H1 (cell line): ENCODE measurements at regions not wholly inside any gene's neighbourhood (a gene's known extent, or its start where the extent isn't known, plus 50 kb on each side); places are given as distances from the start of the nearest gene placed in this dataset.

ENCODE experiments used
- CTCF ChIA-PET: fragments of 300-600 bp; sonication (Branson Sonifier 250); formaldehyde crosslinking; loops from one replicate; lab custom pipeline; 2021; ENCODE audit not compliant: partially characterized antibody; lab: Charles Lee
- POLR2A ChIA-PET: fragments of 300-600 bp; sonication (Branson Sonifier 250); formaldehyde crosslinking; loops from one replicate; lab custom pipeline; 2021; ENCODE audit warnings: inconsistent platforms; ENCODE audit not compliant: partially characterized antibody; lab: Charles Lee
- DNase-seq, 2 experiments: peaks; one replicate each; pipeline versions ENCODE4 v3.0.0 to v3.0.0-alpha.2; 2010 to 2022; ENCODE audit warnings: low spot score in 2 of 2, low read depth in 1 of 2, mixed read lengths in 1 of 2
- FAIRE-seq: peaks from 2 replicates; lab custom pipeline; 2011; peaks lifted over from hg19 to GRCh38; lab: Jason Lieb, UNC
- H2AFZ ChIP-seq: 2 replicates; pipeline ENCODE4 v1.8.1; 2012; ENCODE audit warnings: low read length, inconsistent platforms
- H2AK5ac ChIP-seq: 2 replicates; pipeline ENCODE4 v1.6.1; 2013; ENCODE audit warnings: low read depth, low read length
- H2BK120ac ChIP-seq: replicated peaks from 2 replicates; pipeline ENCODE3; 2013; ENCODE audit warnings: low read depth, low read length, inconsistent platforms
- H2BK12ac ChIP-seq: 2 replicates; pipeline ENCODE4 v1.6.1; 2013; ENCODE audit warnings: low read depth, low read length
- H2BK15ac ChIP-seq: 2 replicates; pipeline ENCODE4 v1.6.1; 2013; ENCODE audit warnings: low read length
- H2BK20ac ChIP-seq: 2 replicates; pipeline ENCODE4 v1.6.1; 2013; ENCODE audit warnings: low read length
- H2BK5ac ChIP-seq: 2 replicates; pipeline ENCODE4 v1.6.1; 2013; ENCODE audit warnings: low read depth, low read length
- H3K14ac ChIP-seq: 2 replicates; pipeline ENCODE4 v1.6.1; 2013; ENCODE audit warnings: inconsistent platforms; ENCODE audit not compliant: insufficient read length
- H3K18ac ChIP-seq: 2 replicates; pipeline ENCODE4 v1.6.1; 2013; ENCODE audit warnings: low read length; ENCODE audit errors: extremely low read depth
- H3K23ac ChIP-seq: 2 replicates; pipeline ENCODE4 v1.6.1; 2013; ENCODE audit warnings: inconsistent platforms; ENCODE audit not compliant: insufficient read length
- H3K23me2 ChIP-seq: 2 replicates; pipeline ENCODE4 v1.6.1; 2013; ENCODE audit warnings: low read depth, low read length
- H3K27ac ChIP-seq: 2 replicates; pipeline ENCODE4 v1.6.1; 2011; ENCODE audit warnings: low read depth, low read length, inconsistent platforms
- H3K27me3 ChIP-seq, 4 experiments: replicated peaks in 1 of 4; 1 replicate in 1 of 4; 2 replicates in 3 of 4; pipeline versions ENCODE4 v1.6.1 to v1.8.1; 2011 to 2013; ENCODE audit warnings: low read length in 3 of 4, mild to moderate bottlenecking in 3 of 4, inconsistent platforms in 2 of 4, mixed read lengths in 2 of 4, moderate library complexity in 1 of 4; ENCODE audit not compliant: control insufficient read depth in 3 of 4, insufficient read depth in 3 of 4; ENCODE audit errors: extremely low read depth in 1 of 4
- H3K36me3 ChIP-seq, 4 experiments: 2 replicates each; pipeline versions ENCODE4 v1.6.1 to v1.8.1; 2011 to 2013; ENCODE audit warnings: mild to moderate bottlenecking in 4 of 4, low read length in 3 of 4, moderate library complexity in 2 of 4, control low read depth in 1 of 4, inconsistent platforms in 1 of 4; ENCODE audit not compliant: insufficient read depth in 4 of 4, control insufficient read depth in 2 of 4
- H3K4ac ChIP-seq: replicated peaks from 2 replicates; pipeline ENCODE3; 2013; ENCODE audit warnings: low read length, low read depth, mixed read lengths, inconsistent platforms; ENCODE audit not compliant: insufficient read length
- H3K4me1 ChIP-seq, 4 experiments: replicated peaks in 1 of 4; 1 replicate in 1 of 4; 2 replicates in 3 of 4; pipeline versions ENCODE4 v1.6.1 to v1.8.1; 2011 to 2013; ENCODE audit warnings: low read length in 3 of 4, inconsistent platforms in 2 of 4, mixed read lengths in 1 of 4; ENCODE audit not compliant: insufficient read depth in 4 of 4, control insufficient read depth in 3 of 4
- H3K4me2 ChIP-seq, 2 experiments: 2 replicates each; pipeline versions ENCODE4 v1.6.1 to v1.8.1; 2011 to 2013; ENCODE audit warnings: low read depth in 2 of 2, low read length in 2 of 2, control low read depth in 1 of 2, inconsistent platforms in 1 of 2, mild to moderate bottlenecking in 1 of 2; ENCODE audit not compliant: insufficient read depth in 1 of 2
- H3K4me3 ChIP-seq, 4 experiments: fragments of 200-600, 300-600 bp in 1 of 4; sonication (generic), shearing (Covaris generic), sonication (Bioruptor Twin) in 1 of 4; 2 replicates each; pipeline versions ENCODE4 v1.5.1 to v1.8.1; 2011 to 2016; ENCODE audit warnings: low read length in 4 of 4, low read depth in 3 of 4, control low read depth in 2 of 4, inconsistent platforms in 2 of 4, mild to moderate bottlenecking in 2 of 4, mixed read lengths in 1 of 4, moderate library complexity in 1 of 4; ENCODE audit not compliant: insufficient read depth in 2 of 4; ENCODE audit errors: extremely low read depth in 1 of 4
- H3K56ac ChIP-seq: replicated peaks from 2 replicates; pipeline ENCODE3; 2013; ENCODE audit warnings: low read depth, mild to moderate bottlenecking, mixed read lengths, low read length, inconsistent platforms; ENCODE audit not compliant: insufficient read length
- H3K79me1 ChIP-seq: 2 replicates; pipeline ENCODE4 v1.6.1; 2013; ENCODE audit warnings: low read depth, low read length, control low read depth
- H3K79me2 ChIP-seq, 2 experiments: 2 replicates each; pipeline versions ENCODE4 v1.6.1 to v1.8.1; 2012 to 2013; ENCODE audit warnings: low read length in 2 of 2, mild to moderate bottlenecking in 2 of 2, inconsistent platforms in 1 of 2; ENCODE audit not compliant: insufficient read depth in 2 of 2, control insufficient read depth in 1 of 2
- H3K9ac ChIP-seq, 4 experiments: replicated peaks in 1 of 4; 1 replicate in 1 of 4; 2 replicates in 3 of 4; pipeline versions ENCODE4 v1.6.1 to v1.8.1; 2011 to 2013; ENCODE audit warnings: low read depth in 3 of 4, low read length in 3 of 4, control low read depth in 2 of 4, mild to moderate bottlenecking in 2 of 4, moderate library complexity in 2 of 4, inconsistent platforms in 1 of 4; ENCODE audit errors: extremely low read depth in 1 of 4
- H3K9me3 ChIP-seq, 2 experiments: 2 replicates each; pipeline versions ENCODE4 v1.6.1 to v1.8.1; 2012 to 2013; ENCODE audit warnings: mild to moderate bottlenecking in 2 of 2, moderate library complexity in 2 of 2, control low read depth in 1 of 2, inconsistent platforms in 1 of 2, low read depth in 1 of 2, low read length in 1 of 2, mixed read lengths in 1 of 2; ENCODE audit not compliant: insufficient read depth in 2 of 2
- H4K20me1 ChIP-seq, 2 experiments: replicated peaks in 1 of 2; 2 replicates each; pipeline versions ENCODE3 to v1.8.1; 2011 to 2013; ENCODE audit warnings: inconsistent platforms in 2 of 2, low read length in 2 of 2, mild to moderate bottlenecking in 1 of 2; ENCODE audit not compliant: insufficient read depth in 2 of 2, control insufficient read depth in 1 of 2
- H4K5ac ChIP-seq: 2 replicates; pipeline ENCODE4 v1.6.1; 2013; ENCODE audit warnings: low read length, low read depth, mixed read lengths, inconsistent platforms; ENCODE audit not compliant: insufficient read length
- H4K8ac ChIP-seq: 2 replicates; pipeline ENCODE4 v1.8.0; 2013; ENCODE audit warnings: mild to moderate bottlenecking, moderate library complexity, low read length, inconsistent platforms; ENCODE audit not compliant: insufficient read depth; ENCODE audit errors: extremely low read depth
- H4K91ac ChIP-seq: replicated peaks from 2 replicates; pipeline ENCODE3; 2013; ENCODE audit warnings: low read length, mixed read lengths, inconsistent platforms; ENCODE audit not compliant: insufficient read length
- ASH2L ChIP-seq: fragments of 200-600, 300-600 bp; sonication (generic); IDR thresholded peaks from one replicate; pipeline ENCODE4 v1.7.1; 2017; ENCODE audit warnings: low read length
- ATF2 ChIP-seq: IDR thresholded peaks from 2 replicates; pipeline ENCODE4 v1.6.1; 2012; ENCODE audit warnings: low read length, inconsistent platforms
- ATF3 ChIP-seq: IDR thresholded peaks from 2 replicates; pipeline ENCODE4 v1.6.1; 2011; ENCODE audit warnings: low read depth, mild to moderate bottlenecking, low read length; ENCODE audit not compliant: insufficient read depth
- BACH1 ChIP-seq: IDR thresholded peaks from 2 replicates; pipeline ENCODE4 v1.6.1; 2012; ENCODE audit warnings: low read length, improper control_type of control experiment
- CBX8 ChIP-seq: fragments of 300-800, 300-1000 bp; sonication (generic); IDR thresholded peaks from 2 replicates; pipeline ENCODE4 v1.7.1; 2016; ENCODE audit warnings: low read depth, low read length, borderline replicate concordance
- KDM4A ChIP-seq: IDR thresholded peaks from one replicate; pipeline ENCODE4 v1.7.1; 2012; ENCODE audit warnings: low read depth, mild to moderate bottlenecking, moderate library complexity, low read length, inconsistent platforms; ENCODE audit not compliant: severe bottlenecking
- NRF1 ChIP-seq: IDR thresholded peaks from 2 replicates; pipeline ENCODE4 v1.6.1; 2011; ENCODE audit warnings: mild to moderate bottlenecking, low read depth, low read length, improper control_type of control experiment
- POLR2A ChIP-seq, 2 experiments: IDR thresholded peaks; 1 replicate in 1 of 2; 2 replicates in 1 of 2; pipeline ENCODE4 v1.6.1; 2011; ENCODE audit warnings: low read depth in 2 of 2, low read length in 2 of 2, mild to moderate bottlenecking in 2 of 2; ENCODE audit errors: control extremely low read depth in 1 of 2
- POU5F1 ChIP-seq: IDR thresholded peaks from 2 replicates; pipeline ENCODE4 v1.6.1; 2011; ENCODE audit warnings: low read depth, mild to moderate bottlenecking, low read length, moderate library complexity
- RXRA ChIP-seq: IDR thresholded peaks from 2 replicates; pipeline ENCODE4 v1.6.1; 2011; ENCODE audit warnings: low read depth, mild to moderate bottlenecking, low read length, moderate library complexity; ENCODE audit not compliant: insufficient read depth
- SAP30 ChIP-seq: fragments of 300-600 bp; sonication (generic); IDR thresholded peaks from 2 replicates; pipeline ENCODE4 v1.7.1; 2012; ENCODE audit warnings: low read length, moderate library complexity, mild to moderate bottlenecking, inconsistent platforms; ENCODE audit not compliant: insufficient read depth, insufficient replicate concordance
- TAF1 ChIP-seq: IDR thresholded peaks from 2 replicates; pipeline ENCODE4 v1.6.1; 2011; ENCODE audit warnings: mild to moderate bottlenecking, low read depth, low read length
- YY1 ChIP-seq: IDR thresholded peaks from 2 replicates; pipeline ENCODE4 v1.6.1; 2011; ENCODE audit warnings: low read depth, mild to moderate bottlenecking, low read length
- WGBS, 2 experiments: shearing (Covaris generic) in 1 of 2; methylation state at CpG; one replicate each; pipeline versions ENCODE4 v1.1.6 to v1.1.7; 2013 to 2015; ENCODE audit warnings: low lambda C conversion rate in 2 of 2, mixed read lengths in 2 of 2, inconsistent platforms in 1 of 2, low coverage in 1 of 2, missing lambda C conversion rate in 1 of 2; ENCODE audit not compliant: insufficient replicate concordance in 2 of 2, insufficient coverage in 1 of 2, insufficient read length in 1 of 2; ENCODE audit errors: extremely low coverage in 1 of 2, missing lambda C conversion rate in 1 of 2; 5-methylcytosine and 5-hydroxymethylcytosine counted together

DNA sequence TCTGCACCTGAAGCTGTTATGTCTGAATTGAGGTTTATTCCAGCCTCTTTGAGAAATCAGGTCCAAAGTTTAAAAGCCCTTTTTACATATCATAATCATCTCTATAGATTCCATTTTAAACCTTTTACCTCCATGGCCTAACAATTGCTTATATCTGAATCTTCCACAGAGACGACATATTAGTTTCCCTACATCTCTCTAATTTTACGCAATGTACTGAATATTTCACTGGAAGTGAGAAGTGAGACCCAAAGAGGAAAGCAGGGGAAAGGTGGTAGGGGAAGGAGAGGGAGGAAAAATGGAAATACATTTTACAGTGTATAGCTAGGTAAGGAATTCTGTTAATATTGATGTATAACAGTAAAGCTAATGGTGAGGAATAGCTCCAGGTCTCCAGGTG, 189.6 kb downstream of the MZT1 start:
- Histone ChIP-seq H2BK20ac (no peak overlapping the region), H4K20me1 (no peaks in the 10 kb centered on the region), H3K4me2 (no peak overlapping the region), H4K91ac (no peak overlapping the region), H3K4ac (no peak overlapping the region), H4K8ac (no peak overlapping the region), H3K79me2 (no peaks in the 10 kb centered on the region), H3K56ac (no peak overlapping the region), H3K23me2 (no peaks in the 10 kb centered on the region), H3K14ac (no peak overlapping the region), H3K27ac (no peak overlapping the region), H3K36me3 (no peaks in the 10 kb centered on the region), H4K5ac (no peak overlapping the region), H2BK5ac (no peak overlapping the region), H2BK15ac (no peak overlapping the region), H2BK120ac (no peak overlapping the region), H3K27me3 (peaks cover 0 to 1% (median 0%) of the 10 kb centered on the region in 4 experiments; a peak in 1 of 7 replicates), H2AK5ac (no peak overlapping the region), H2BK12ac (no peak overlapping the region), H3K9me3 (no peaks in the 10 kb centered on the region), H3K18ac (no peak overlapping the region), H3K4me3 (no peak overlapping the region), H2AFZ (no peak overlapping the region), H3K9ac (no peak overlapping the region), H3K79me1 (no peaks in the 10 kb centered on the region), H3K23ac (no peak overlapping the region), H3K4me1 (peaks cover 0 to 5% (median 0%) of the 10 kb centered on the region in 4 experiments; a peak in 1 of 7 replicates)
- FAIRE-seq = no peak
- CTCF ChIA-PET = interaction anchor here (1.8 kb wide), 1 partner anchor 16 kb away, joined by 4 read pairs; no protein-coding TSS in a partner anchor
- DNase-seq = no peak
- POLR2A ChIA-PET = no interaction called here
- 97% methylated on average over 2 of the region's 2 CpGs; no CpG with 5 or more reads in 1 of the 2 experiments for WGBS, 2 experiments
- no peak for TF ChIP-seq YY1
- TF ChIP-seq CBX8 = no peak
- TF ChIP-seq ATF3 = no peak
- no peak for TF ChIP-seq POU5F1
- TF ChIP-seq NRF1 = no peak
- TF ChIP-seq ASH2L = no peak
- no peak for TF ChIP-seq BACH1
- TF ChIP-seq POLR2A (IDR thresholded peaks at IDR 0.05; ENCODE audit: control extremely low read depth in 1 of 2, low read depth in 2 of 2, low read length in 2 of 2) = no peak
- no peak for TF ChIP-seq ATF2
- TF ChIP-seq KDM4A = no peak
- no peak for TF ChIP-seq RXRA
- TF ChIP-seq TAF1 = no peak
- no peak for TF ChIP-seq SAP30
